SK-N-SH (cell line): ENCODE measurements at regions not wholly inside any gene's neighbourhood (a gene's known extent, or its start where the extent isn't known, plus 50 kb on each side); places are given as distances from the start of the nearest gene placed in this dataset.

Experiments
- CTCF ChIA-PET: fragments of 300-600, 350-600 bp; formaldehyde crosslinking; extraction: SDS; loops from one replicate; lab custom pipeline; 2021; lab: Yijun Ruan, JAX
- POLR2A ChIA-PET: fragments of 350-600 bp; sonication (Branson Sonifier 250); formaldehyde crosslinking; extraction: SDS; loops from one replicate; lab custom pipeline; 2020; ENCODE audit warnings: antibody characterized with exemption, inconsistent platforms; lab: Yijun Ruan, JAX
- DNase-seq: peaks from one replicate; pipeline ENCODE4 v3.0.0; 2012
- H2AFZ ChIP-seq: fragments of 200-600 bp; sonication (generic); 2 replicates; pipeline ENCODE4 v1.8.1; 2016; ENCODE audit warnings: antibody characterized with exemption, mild to moderate bottlenecking, low read depth
- H3F3A ChIP-seq: fragments of 200-600 bp; sonication (generic); replicated peaks from 2 replicates; pipeline ENCODE3; 2016; ENCODE audit warnings: antibody characterized with exemption, mild to moderate bottlenecking; ENCODE audit not compliant: insufficient read depth
- H3K27ac ChIP-seq, 2 experiments: fragments of 200-500 bp in 1 of 2; fragments of 200-600 bp in 1 of 2; sonication (Bioruptor generic) in 1 of 2; sonication (generic), shearing (Covaris generic) in 1 of 2; 2 replicates each; pipeline versions ENCODE4 v1.5.1 to v1.6.1; 2014 to 2016; ENCODE audit warnings: low read depth in 2 of 2, inconsistent platforms in 1 of 2, low read length in 1 of 2, mild to moderate bottlenecking in 1 of 2, mixed read lengths in 1 of 2
- H3K27me3 ChIP-seq: fragments of 200-600 bp; sonication (generic), shearing (Covaris generic); 2 replicates; pipeline ENCODE4 v1.6.1; 2016; ENCODE audit warnings: mixed run types; ENCODE audit not compliant: insufficient read depth
- H3K36me3 ChIP-seq, 2 experiments: fragments of 200-500 bp in 1 of 2; fragments of 200-600 bp in 1 of 2; sonication (Bioruptor generic) in 1 of 2; sonication (generic) in 1 of 2; replicated peaks in 1 of 2; 2 replicates each; pipeline versions ENCODE3 to v1.5.1; 2014 to 2016; ENCODE audit warnings: low read length in 1 of 2, mild to moderate bottlenecking in 1 of 2; ENCODE audit not compliant: insufficient read depth in 2 of 2, control insufficient read depth in 1 of 2
- H3K4me1 ChIP-seq, 2 experiments: fragments of 200-500 bp in 1 of 2; fragments of 200-600 bp in 1 of 2; sonication (Bioruptor generic) in 1 of 2; sonication (generic), shearing (Covaris generic) in 1 of 2; 2 replicates each; pipeline versions ENCODE4 v1.5.1 to v1.6.1; 2014 to 2016; ENCODE audit warnings: low read depth in 1 of 2, low read length in 1 of 2, mixed run types in 1 of 2; ENCODE audit not compliant: insufficient read depth in 2 of 2, control insufficient read depth in 1 of 2
- H3K4me2 ChIP-seq: fragments of 200-600 bp; sonication (generic), shearing (Covaris generic); 2 replicates; pipeline ENCODE4 v1.6.1; 2017; ENCODE audit warnings: mixed run types
- H3K4me3 ChIP-seq, 2 experiments: fragments of 200-500 bp in 1 of 2; fragments of 200-600 bp in 1 of 2; sonication (Bioruptor generic) in 1 of 2; sonication (generic), shearing (Covaris generic) in 1 of 2; 2 replicates each; pipeline versions ENCODE4 v1.5.1 to v1.8.1; 2014 to 2016; ENCODE audit warnings: low read depth in 2 of 2, inconsistent platforms in 1 of 2, low read length in 1 of 2, mild to moderate bottlenecking in 1 of 2, mixed read lengths in 1 of 2, moderate library complexity in 1 of 2
- H3K79me2 ChIP-seq: fragments of 200-600 bp; sonication (generic); 2 replicates; pipeline ENCODE4 v1.8.1; 2017; ENCODE audit warnings: mild to moderate bottlenecking; ENCODE audit not compliant: insufficient read depth
- H3K9ac ChIP-seq: fragments of 200-600 bp; sonication (generic); 2 replicates; pipeline ENCODE4 v1.6.1; 2017; ENCODE audit warnings: mixed run types
- H3K9me2 ChIP-seq: fragments of 200-600 bp; sonication (generic); 2 replicates; pipeline ENCODE4 v1.6.1; 2017; ENCODE audit warnings: mixed run types
- H3K9me3 ChIP-seq: fragments of 200-600 bp; sonication (generic); 2 replicates; pipeline ENCODE4 v1.6.1; 2017; ENCODE audit warnings: mixed run types, mild to moderate bottlenecking, moderate library complexity
- H4K20me1 ChIP-seq: fragments of 200-600 bp; sonication (generic); 2 replicates; pipeline ENCODE4 v1.6.1; 2017; ENCODE audit warnings: mild to moderate bottlenecking, mixed run types; ENCODE audit not compliant: insufficient read depth
- CHD2 ChIP-seq: fragments of 150-350 bp; IDR thresholded peaks from 2 replicates; pipeline ENCODE4 v1.6.1; 2018; ENCODE audit warnings: low read length; ENCODE audit not compliant: partially characterized antibody
- ELF1 ChIP-seq: IDR thresholded peaks from 2 replicates; pipeline ENCODE4 v1.4.0; 2012
- EZH2phosphoT487 ChIP-seq: fragments of 200-600 bp; sonication (generic); IDR thresholded peaks from 2 replicates; pipeline ENCODE4 v1.6.1; 2017; ENCODE audit warnings: low read depth, mixed run types, mild to moderate bottlenecking, antibody characterized with exemption, moderate library complexity, borderline replicate concordance
- FOSL2 ChIP-seq: IDR thresholded peaks from 2 replicates; pipeline ENCODE4 v1.4.0; 2012; ENCODE audit warnings: low read depth, mild to moderate bottlenecking, moderate library complexity, borderline replicate concordance
- JUND ChIP-seq: IDR thresholded peaks from 2 replicates; pipeline ENCODE4 v1.4.0; 2012
- MAX ChIP-seq: IDR thresholded peaks from 2 replicates; pipeline ENCODE4 v1.4.0; 2012; ENCODE audit warnings: low read depth
- NFIC ChIP-seq: IDR thresholded peaks from 2 replicates; pipeline ENCODE4 v1.4.0; 2012; ENCODE audit warnings: borderline replicate concordance
- RAD21 ChIP-seq: IDR thresholded peaks from 2 replicates; pipeline ENCODE4 v1.6.1; 2012; ENCODE audit warnings: mild to moderate bottlenecking, low read length
- RFX5 ChIP-seq: IDR thresholded peaks from 2 replicates; pipeline ENCODE4 v1.6.1; 2012; ENCODE audit warnings: mild to moderate bottlenecking, improper control_type of control experiment, low read length
- RXRA ChIP-seq: IDR thresholded peaks from 2 replicates; pipeline ENCODE4 v1.4.0; 2012; ENCODE audit warnings: low read depth, mild to moderate bottlenecking, borderline replicate concordance
- SIN3A ChIP-seq: IDR thresholded peaks from 2 replicates; pipeline ENCODE4 v1.6.1; 2012; ENCODE audit warnings: low read depth, mild to moderate bottlenecking, low read length, moderate library complexity, borderline replicate concordance
- TCF12 ChIP-seq: IDR thresholded peaks from 2 replicates; pipeline ENCODE4 v1.4.0; 2012
- TEAD4 ChIP-seq: IDR thresholded peaks from 2 replicates; pipeline ENCODE4 v1.4.0; 2012; ENCODE audit warnings: mild to moderate bottlenecking, borderline replicate concordance; ENCODE audit not compliant: insufficient read depth
- YY1 ChIP-seq: IDR thresholded peaks from 2 replicates; pipeline ENCODE4 v1.4.0; 2012; ENCODE audit warnings: low read depth, mild to moderate bottlenecking
- ZBTB33 ChIP-seq: IDR thresholded peaks from 2 replicates; pipeline ENCODE4 v1.4.0; 2012; ENCODE audit warnings: low read depth, borderline replicate concordance
- WGBS: methylation state at CpG from one replicate; pipeline ENCODE4 v1.1.6; 2017; ENCODE audit warnings: low lambda C conversion rate; 5-methylcytosine and 5-hydroxymethylcytosine counted together
- TF ChIP-seq, protein P1 (sequence below): fragments of 150-350 bp; IDR thresholded peaks from 2 replicates; pipeline ENCODE4 v1.6.1; 2016; ENCODE audit warnings: mild to moderate bottlenecking, low read depth, low read length
- TF ChIP-seq, protein P2 (sequence below): fragments of 200-600 bp; sonication (generic); IDR thresholded peaks from 2 replicates; pipeline ENCODE4 v1.6.1; 2017; ENCODE audit warnings: antibody characterized with exemption, mild to moderate bottlenecking, moderate library complexity
- TF ChIP-seq, protein P3 (sequence below): IDR thresholded peaks from 2 replicates; pipeline ENCODE4 v1.6.1; 2012; ENCODE audit warnings: mild to moderate bottlenecking, low read depth, low read length, moderate library complexity

DNA sequence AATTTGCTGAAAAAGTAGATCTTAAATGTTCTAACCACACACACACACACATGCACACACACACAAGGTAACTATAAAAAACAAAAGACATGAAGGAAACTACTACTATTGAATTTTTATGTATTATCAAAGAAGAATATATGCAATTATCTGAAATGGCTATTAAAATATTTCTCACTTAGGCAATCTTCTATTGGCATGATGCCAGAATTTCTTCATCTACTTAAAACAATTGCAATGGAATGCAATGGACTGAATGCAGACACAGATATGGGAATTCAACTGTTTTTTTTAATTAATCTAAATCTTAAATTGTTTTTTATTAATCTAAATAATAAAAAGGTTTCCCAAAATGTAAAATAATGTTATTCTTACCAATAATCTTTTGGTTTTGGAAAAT lies 152.6 kb upstream of the SMLR1 start:
- ChIA-PET POLR2A (no interaction called here), CTCF (no interaction called here)
- Histone ChIP-seq H3K9ac (no peak overlapping the region), H3K4me1 (no peaks in the 10 kb centered on the region; a peak in 2 of 4 replicates), H3K9me2 (no peaks in the 10 kb centered on the region), H3K27ac (no peak overlapping the region), H3K79me2 (no peaks in the 10 kb centered on the region), H3K27me3 (no peaks in the 10 kb centered on the region), H4K20me1 (no peaks in the 10 kb centered on the region), H3K9me3 (no peaks in the 10 kb centered on the region), H3K36me3 (no peaks in the 10 kb centered on the region), H3K4me3 (no peak overlapping the region), H3K4me2 (no peak overlapping the region), H2AFZ (no peak overlapping the region), H3F3A (no peaks in the 10 kb centered on the region)
- DNase-seq: no peak
- TF ChIP-seq RAD21: no peak
- no peak for TF ChIP-seq ZBTB33
- peak; percentile 50; the same call in 1 of the 2 replicates for TF ChIP-seq NFIC

DNA sequence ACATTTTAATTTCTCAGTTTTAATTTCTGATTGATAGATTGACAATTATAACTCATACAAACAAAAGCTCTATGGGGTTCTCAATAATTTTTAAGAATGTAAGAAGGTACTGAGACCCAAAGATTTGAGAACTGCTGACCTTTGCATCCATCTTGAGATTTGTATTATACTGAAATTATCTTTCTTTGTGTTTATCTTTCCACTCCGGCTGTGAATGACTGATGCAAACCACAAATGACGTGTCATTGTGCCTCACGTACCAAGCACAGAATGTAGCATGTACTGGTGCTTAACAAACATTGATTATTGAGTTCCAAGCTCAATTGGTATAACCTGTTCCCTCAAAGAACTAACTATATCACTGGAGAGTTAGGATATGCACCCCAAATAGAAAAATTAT lies 152.1 kb upstream of the SMLR1 start:
- H3K9ac ChIP-seq: no peak overlapping the region
- no peaks in the 10 kb centered on the region for H3F3A ChIP-seq
- ChIA-PET POLR2A (no interaction called here), CTCF (no interaction called here)
- H3K4me3 ChIP-seq: no peak overlapping the region
- 47% methylated on average over 3 of the region's 3 CpGs for WGBS
- no peaks in the 10 kb centered on the region for H3K79me2 ChIP-seq
- no peak for TF ChIP-seq TCF12
- TF ChIP-seq, protein P1, sequence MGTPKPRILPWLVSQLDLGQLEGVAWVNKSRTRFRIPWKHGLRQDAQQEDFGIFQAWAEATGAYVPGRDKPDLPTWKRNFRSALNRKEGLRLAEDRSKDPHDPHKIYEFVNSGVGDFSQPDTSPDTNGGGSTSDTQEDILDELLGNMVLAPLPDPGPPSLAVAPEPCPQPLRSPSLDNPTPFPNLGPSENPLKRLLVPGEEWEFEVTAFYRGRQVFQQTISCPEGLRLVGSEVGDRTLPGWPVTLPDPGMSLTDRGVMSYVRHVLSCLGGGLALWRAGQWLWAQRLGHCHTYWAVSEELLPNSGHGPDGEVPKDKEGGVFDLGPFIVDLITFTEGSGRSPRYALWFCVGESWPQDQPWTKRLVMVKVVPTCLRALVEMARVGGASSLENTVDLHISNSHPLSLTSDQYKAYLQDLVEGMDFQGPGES: no peak
- TF ChIP-seq NFIC: no peak
- TF ChIP-seq JUND: no peak
- TF ChIP-seq EZH2phosphoT487: no peak
- no peak for TF ChIP-seq RFX5
- no peak for TF ChIP-seq TEAD4
- TF ChIP-seq MAX: no peak
- TF ChIP-seq, protein P2, sequence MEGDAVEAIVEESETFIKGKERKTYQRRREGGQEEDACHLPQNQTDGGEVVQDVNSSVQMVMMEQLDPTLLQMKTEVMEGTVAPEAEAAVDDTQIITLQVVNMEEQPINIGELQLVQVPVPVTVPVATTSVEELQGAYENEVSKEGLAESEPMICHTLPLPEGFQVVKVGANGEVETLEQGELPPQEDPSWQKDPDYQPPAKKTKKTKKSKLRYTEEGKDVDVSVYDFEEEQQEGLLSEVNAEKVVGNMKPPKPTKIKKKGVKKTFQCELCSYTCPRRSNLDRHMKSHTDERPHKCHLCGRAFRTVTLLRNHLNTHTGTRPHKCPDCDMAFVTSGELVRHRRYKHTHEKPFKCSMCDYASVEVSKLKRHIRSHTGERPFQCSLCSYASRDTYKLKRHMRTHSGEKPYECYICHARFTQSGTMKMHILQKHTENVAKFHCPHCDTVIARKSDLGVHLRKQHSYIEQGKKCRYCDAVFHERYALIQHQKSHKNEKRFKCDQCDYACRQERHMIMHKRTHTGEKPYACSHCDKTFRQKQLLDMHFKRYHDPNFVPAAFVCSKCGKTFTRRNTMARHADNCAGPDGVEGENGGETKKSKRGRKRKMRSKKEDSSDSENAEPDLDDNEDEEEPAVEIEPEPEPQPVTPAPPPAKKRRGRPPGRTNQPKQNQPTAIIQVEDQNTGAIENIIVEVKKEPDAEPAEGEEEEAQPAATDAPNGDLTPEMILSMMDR: no peak
- TF ChIP-seq RXRA: no peak
- TF ChIP-seq FOSL2: no peak
- TF ChIP-seq, protein P3, sequence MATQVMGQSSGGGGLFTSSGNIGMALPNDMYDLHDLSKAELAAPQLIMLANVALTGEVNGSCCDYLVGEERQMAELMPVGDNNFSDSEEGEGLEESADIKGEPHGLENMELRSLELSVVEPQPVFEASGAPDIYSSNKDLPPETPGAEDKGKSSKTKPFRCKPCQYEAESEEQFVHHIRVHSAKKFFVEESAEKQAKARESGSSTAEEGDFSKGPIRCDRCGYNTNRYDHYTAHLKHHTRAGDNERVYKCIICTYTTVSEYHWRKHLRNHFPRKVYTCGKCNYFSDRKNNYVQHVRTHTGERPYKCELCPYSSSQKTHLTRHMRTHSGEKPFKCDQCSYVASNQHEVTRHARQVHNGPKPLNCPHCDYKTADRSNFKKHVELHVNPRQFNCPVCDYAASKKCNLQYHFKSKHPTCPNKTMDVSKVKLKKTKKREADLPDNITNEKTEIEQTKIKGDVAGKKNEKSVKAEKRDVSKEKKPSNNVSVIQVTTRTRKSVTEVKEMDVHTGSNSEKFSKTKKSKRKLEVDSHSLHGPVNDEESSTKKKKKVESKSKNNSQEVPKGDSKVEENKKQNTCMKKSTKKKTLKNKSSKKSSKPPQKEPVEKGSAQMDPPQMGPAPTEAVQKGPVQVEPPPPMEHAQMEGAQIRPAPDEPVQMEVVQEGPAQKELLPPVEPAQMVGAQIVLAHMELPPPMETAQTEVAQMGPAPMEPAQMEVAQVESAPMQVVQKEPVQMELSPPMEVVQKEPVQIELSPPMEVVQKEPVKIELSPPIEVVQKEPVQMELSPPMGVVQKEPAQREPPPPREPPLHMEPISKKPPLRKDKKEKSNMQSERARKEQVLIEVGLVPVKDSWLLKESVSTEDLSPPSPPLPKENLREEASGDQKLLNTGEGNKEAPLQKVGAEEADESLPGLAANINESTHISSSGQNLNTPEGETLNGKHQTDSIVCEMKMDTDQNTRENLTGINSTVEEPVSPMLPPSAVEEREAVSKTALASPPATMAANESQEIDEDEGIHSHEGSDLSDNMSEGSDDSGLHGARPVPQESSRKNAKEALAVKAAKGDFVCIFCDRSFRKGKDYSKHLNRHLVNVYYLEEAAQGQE: no peak
- TF ChIP-seq YY1: no peak
- no peak for TF ChIP-seq SIN3A
- no peak for TF ChIP-seq ELF1
- TF ChIP-seq RAD21: no peak
- no peak for TF ChIP-seq CHD2
- H3K4me1 ChIP-seq: no peaks in the 10 kb centered on the region; a peak in 2 of 4 replicates
- H4K20me1 ChIP-seq: no peaks in the 10 kb centered on the region
- no peaks in the 10 kb centered on the region for H3K9me2 ChIP-seq
- H3K27me3 ChIP-seq: no peaks in the 10 kb centered on the region
- no peak for DNase-seq
- no peak overlapping the region for H3K4me2 ChIP-seq
- no peak overlapping the region for H2AFZ ChIP-seq
- no peak overlapping the region for H3K27ac ChIP-seq
- no peaks in the 10 kb centered on the region for H3K9me3 ChIP-seq
- H3K36me3 ChIP-seq: no peaks in the 10 kb centered on the region
